ENCODE measurements at regions not wholly inside any gene's neighbourhood (a gene's known extent, or its start where the extent isn't known, plus 50 kb on each side); places are given as distances from the start of the nearest gene placed in this dataset.

GRCh38 chr5:133697536-133698258 lies 85.4 kb upstream of the FSTL4 start:
- TF ChIP-seq CTCF (IDR thresholded peaks at IDR 0.05) (no peak), ZFX (IDR thresholded peaks at IDR 0.05; ENCODE audit: borderline replicate concordance) (no peak)
